Hepatocyte (in vitro differentiated cells): ENCODE measurements at regions not wholly inside any gene's neighbourhood (a gene's known extent, or its start where the extent isn't known, plus 50 kb on each side); places are given as distances from the start of the nearest gene placed in this dataset.

Source experiments
- DNase-seq: peaks from one replicate; pipeline ENCODE4 v3.0.0-alpha.2; 2016; ENCODE audit warnings: low spot score
- H2AFZ ChIP-seq: fragments of 200-600 bp; sonication (generic); 2 replicates; pipeline ENCODE4 v1.6.0; 2016; ENCODE audit warnings: antibody characterized with exemption, mild to moderate bottlenecking
- H3K27ac ChIP-seq: fragments of 200-600 bp; sonication (generic); 2 replicates; pipeline ENCODE4 v1.5.1; 2016; ENCODE audit warnings: mild to moderate bottlenecking
- H3K27me3 ChIP-seq: fragments of 200-600 bp; sonication (generic); 2 replicates; pipeline ENCODE4 v1.6.1; 2016
- H3K36me3 ChIP-seq: fragments of 200-600 bp; sonication (generic); replicated peaks from 2 replicates; pipeline ENCODE4 v1.5.1; 2016; ENCODE audit warnings: low read depth; ENCODE audit not compliant: insufficient read depth
- H3K4me1 ChIP-seq: fragments of 200-600 bp; sonication (generic); 2 replicates; pipeline ENCODE4 v1.5.1; 2016; ENCODE audit warnings: mild to moderate bottlenecking, moderate library complexity; ENCODE audit not compliant: insufficient read depth
- H3K4me2 ChIP-seq: fragments of 200-600 bp; sonication (generic); 2 replicates; pipeline ENCODE4 v1.6.0; 2016
- H3K4me3 ChIP-seq: fragments of 200-600 bp; sonication (generic); 2 replicates; pipeline ENCODE4 v1.5.1; 2016; ENCODE audit warnings: mild to moderate bottlenecking
- H3K79me2 ChIP-seq: fragments of 200-600 bp; sonication (generic); 2 replicates; pipeline ENCODE4 v1.6.0; 2017; ENCODE audit warnings: mild to moderate bottlenecking
- H3K9me2 ChIP-seq: fragments of 200-600 bp; sonication (generic); replicated peaks from 2 replicates; pipeline ENCODE4 v1.6.0; 2017; ENCODE audit warnings: mild to moderate bottlenecking; ENCODE audit not compliant: insufficient read depth
- H3K9me3 ChIP-seq: fragments of 200-600 bp; sonication (generic); 2 replicates; pipeline ENCODE4 v1.5.1; 2016; ENCODE audit warnings: low read depth, mild to moderate bottlenecking
- H4K20me1 ChIP-seq: fragments of 200-600 bp; sonication (generic); 2 replicates; pipeline ENCODE4 v1.6.0; 2016; ENCODE audit warnings: mild to moderate bottlenecking; ENCODE audit not compliant: insufficient read depth, poor library complexity, severe bottlenecking
- CTCF ChIP-seq: fragments of 200-600 bp; sonication (generic); IDR thresholded peaks from 2 replicates; pipeline ENCODE4 v1.5.1; 2016; ENCODE audit warnings: antibody characterized with exemption, mild to moderate bottlenecking; ENCODE audit not compliant: poor library complexity
- EZH2 ChIP-seq: fragments of 200-600 bp; sonication (generic); IDR thresholded peaks from 2 replicates; pipeline ENCODE4 v1.6.1; 2016; ENCODE audit warnings: antibody characterized with exemption, mild to moderate bottlenecking, borderline replicate concordance
- EZH2phosphoT487 ChIP-seq: fragments of 200-600 bp; sonication (generic); IDR thresholded peaks from one replicate; pipeline ENCODE4 v1.6.1; 2018; ENCODE audit warnings: antibody characterized with exemption, mild to moderate bottlenecking, low read depth, moderate library complexity; ENCODE audit not compliant: unreplicated experiment, severe bottlenecking
- WGBS: methylation state at CpG from one replicate; pipeline ENCODE4 v1.1.6; 2016; ENCODE audit warnings: low lambda C conversion rate; ENCODE audit errors: missing lambda C conversion rate; 5-methylcytosine and 5-hydroxymethylcytosine counted together

DNA sequence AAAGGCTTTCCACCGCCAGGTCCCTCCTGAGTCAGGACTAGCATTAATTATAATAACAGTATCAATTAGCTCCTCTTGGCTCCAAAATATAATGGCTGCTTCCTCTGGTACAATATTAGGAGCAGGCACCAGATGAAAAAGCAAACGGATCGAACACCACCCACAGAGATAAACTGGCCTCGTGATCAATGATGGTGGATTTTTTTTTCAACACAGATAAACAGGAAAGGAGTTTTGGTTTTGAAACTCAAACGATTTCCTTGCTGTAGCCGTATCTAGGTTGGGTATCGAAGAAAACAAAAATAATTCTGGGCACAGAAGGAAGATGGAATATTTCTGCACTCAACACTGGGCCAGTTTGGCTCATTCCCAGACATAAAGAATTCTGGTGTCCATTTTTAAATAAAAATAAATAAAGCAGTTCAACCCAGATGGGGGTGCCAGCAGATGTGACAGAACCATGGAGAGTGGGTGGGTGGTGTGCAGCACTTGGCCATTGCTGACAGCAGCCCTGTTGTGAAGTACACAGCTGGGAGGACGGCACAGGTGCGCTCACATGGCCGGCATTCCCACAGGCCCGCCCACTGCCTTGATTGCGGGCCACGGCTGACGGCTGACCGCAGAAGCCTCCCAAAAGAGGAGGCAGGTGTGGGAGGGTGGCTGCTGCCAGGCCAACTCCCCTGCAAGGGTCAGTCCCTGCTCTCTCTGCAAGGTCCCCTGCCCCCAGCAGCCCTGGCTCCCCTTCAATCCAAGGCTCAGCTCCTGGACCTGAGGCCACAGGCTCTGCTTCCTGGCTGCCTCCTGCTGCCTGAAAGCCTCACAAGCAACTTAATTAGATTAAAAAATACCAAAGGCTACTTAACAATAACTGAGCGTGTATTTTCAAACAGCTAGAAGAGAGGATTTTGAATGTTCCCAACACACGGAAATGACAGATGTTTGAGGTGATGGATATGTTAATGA lies 351.9 kb upstream of the ID2 start:
- Histone ChIP-seq H3K27me3 (no peaks in the 10 kb centered on the region), H3K79me2 (no peaks in the 10 kb centered on the region), H3K4me1 (peaks cover 1% of the 10 kb centered on the region), H3K27ac (no peak overlapping the region), H4K20me1 (no peaks in the 10 kb centered on the region), H3K4me2 (no peak overlapping the region), H3K9me2 (no peaks in the 10 kb centered on the region), H3K36me3 (no peaks in the 10 kb centered on the region), H3K4me3 (no peak overlapping the region), H3K9me3 (no peaks in the 10 kb centered on the region), H2AFZ (no peak overlapping the region)
- DNase-seq: no peak
- TF ChIP-seq EZH2: no peak
- TF ChIP-seq EZH2phosphoT487: no peak
- TF ChIP-seq CTCF: no peak
- WGBS: 91% methylated on average over 17 of the region's 17 CpGs

DNA sequence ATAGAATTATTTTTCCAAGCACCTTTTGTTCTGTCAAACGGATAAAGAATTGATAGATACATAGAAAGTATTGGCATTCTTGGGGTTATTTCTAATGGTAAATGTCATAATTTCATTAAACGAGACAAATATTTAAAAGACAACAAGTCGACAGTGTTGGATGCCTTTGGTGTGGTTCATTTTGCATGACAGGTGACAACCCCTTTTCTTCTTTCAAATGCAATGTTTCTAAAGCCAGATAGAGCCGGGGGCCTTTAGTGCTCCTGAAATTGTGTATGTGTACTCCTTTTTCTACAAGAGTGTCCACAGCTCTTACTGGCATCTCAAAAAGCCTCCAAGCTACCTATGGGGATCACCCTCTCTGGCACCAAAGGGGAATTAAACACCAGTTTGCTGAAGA lies 350.8 kb upstream of the ID2 start:
- Histone ChIP-seq H3K4me1 (no peaks in the 10 kb centered on the region), H3K27ac (no peak overlapping the region), H3K27me3 (no peaks in the 10 kb centered on the region), H4K20me1 (no peaks in the 10 kb centered on the region), H3K36me3 (no peaks in the 10 kb centered on the region), H3K9me2 (no peaks in the 10 kb centered on the region), H3K4me3 (no peak overlapping the region), H3K4me2 (no peak overlapping the region), H3K79me2 (no peaks in the 10 kb centered on the region), H3K9me3 (no peaks in the 10 kb centered on the region), H2AFZ (no peak overlapping the region)
- 68% methylated on average over 4 of the region's 4 CpGs for WGBS
- TF ChIP-seq CTCF (no peak), EZH2 (no peak), EZH2phosphoT487 (no peak)
- DNase-seq: no peak

- no peak overlapping the region for H3K4me2 ChIP-seq
- H3K27me3 ChIP-seq: no peaks in the 10 kb centered on the region
- H3K36me3 ChIP-seq: no peaks in the 10 kb centered on the region
- no peak for TF ChIP-seq CTCF
- TF ChIP-seq EZH2: no peak
- no peak for TF ChIP-seq EZH2phosphoT487
- H3K9me2 ChIP-seq: no peaks in the 10 kb centered on the region
- no peaks in the 10 kb centered on the region for H4K20me1 ChIP-seq
- WGBS: 94% methylated on average over 8 of the region's 9 CpGs
- no peaks in the 10 kb centered on the region for H3K9me3 ChIP-seq
- no peaks in the 10 kb centered on the region for H3K79me2 ChIP-seq
- no peak overlapping the region for H3K27ac ChIP-seq
- H3K4me1 ChIP-seq: no peaks in the 10 kb centered on the region
- no peak for DNase-seq
- no peak overlapping the region for H3K4me3 ChIP-seq
- no peak overlapping the region for H2AFZ ChIP-seq
Measured at GRCh38 chr2:8332646-8333045, 349.2 kb upstream of the ID2 start.
